HG03439 (cell line): ENCODE measurements at regions not wholly inside any gene's neighbourhood (a gene's known extent, or its start where the extent isn't known, plus 50 kb on each side); places are given as distances from the start of the nearest gene placed in this dataset.

Source experiments
- ATAC-seq: cut with Tn5 transposase; IDR thresholded peaks from one replicate; pipeline ENCODE4 v1.9.1; 2021; ENCODE audit warnings: mild to moderate bottlenecking, moderate library complexity; ENCODE audit not compliant: unreplicated experiment

- no peak for ATAC-seq
These were observed 74.8 kb upstream of the PACRGL start for GRCh38 chr4:20625426-20625825.

GRCh38 chr4:20626326-20627005, 73.8 kb upstream of the PACRGL start:
- no peak for ATAC-seq

GRCh38 chr4:20627866-20628265, 72.4 kb upstream of the PACRGL start:
- no peak for ATAC-seq

GRCh38 chr4:20629186-20630106, 70.8 kb upstream of the PACRGL start:
- no peak for ATAC-seq

GRCh38 chr4:20638825-20639224, 61.4 kb upstream of the PACRGL start:
- no peak for ATAC-seq

- no peak for ATAC-seq
These were observed 60.9 kb upstream of the PACRGL start for GRCh38 chr4:20639346-20639745.

- ATAC-seq = no peak
These were observed 59.3 kb upstream of the PACRGL start for GRCh38 chr4:20640989-20641388.

- ATAC-seq = no peak
These were observed 58.3 kb upstream of the PACRGL start for GRCh38 chr4:20641976-20642375.

- no peak for ATAC-seq
These were observed 56.6 kb upstream of the PACRGL start for GRCh38 chr4:20643631-20644030.

GRCh38 chr4:20645236-20645635, 55.0 kb upstream of the PACRGL start:
- ATAC-seq = no peak

- no peak for ATAC-seq
These were observed 54.0 kb upstream of the PACRGL start for GRCh38 chr4:20646287-20646686.
